HL-60 (cell line): ENCODE measurements at regions not wholly inside any gene's neighbourhood (a gene's known extent, or its start where the extent isn't known, plus 50 kb on each side); places are given as distances from the start of the nearest gene placed in this dataset.

ENCODE experiments used
- DNase-seq, 2 experiments: peaks; one replicate each; pipeline ENCODE4 v3.0.0-alpha.2; 2010 to 2020; ENCODE audit warnings: low read depth in 1 of 2, low spot score in 1 of 2
- H3K27ac ChIP-seq: fragments of 250-450 bp; sonication (Bioruptor Pico); replicated peaks from 2 replicates; pipeline ENCODE4 v1.5.1; 2020; ENCODE audit warnings: mild to moderate bottlenecking, moderate library complexity
- H3K27me3 ChIP-seq: fragments of 250-450 bp; sonication (Bioruptor Pico); 2 replicates; pipeline ENCODE4 v1.5.1; 2021; ENCODE audit warnings: mild to moderate bottlenecking, moderate library complexity; ENCODE audit not compliant: insufficient read depth, poor library complexity, severe bottlenecking
- H3K4me3 ChIP-seq: replicated peaks from 2 replicates; pipeline ENCODE4 v1.5.1; 2011; ENCODE audit warnings: mild to moderate bottlenecking, control low read depth, low read length; ENCODE audit not compliant: insufficient read depth
- CTCF ChIP-seq: IDR thresholded peaks from one replicate; pipeline ENCODE4 v1.5.1; 2011; ENCODE audit warnings: low read length, control low read depth, inconsistent platforms; ENCODE audit not compliant: insufficient read depth
- GABPA ChIP-seq: IDR thresholded peaks from 2 replicates; pipeline ENCODE4 v1.6.1; 2012; ENCODE audit warnings: low read depth
- POLR2AphosphoS5 ChIP-seq: IDR thresholded peaks from 2 replicates; pipeline ENCODE4 v1.6.1; 2012; ENCODE audit warnings: low read depth
- REST ChIP-seq: IDR thresholded peaks from 2 replicates; pipeline ENCODE4 v1.6.1; 2012; ENCODE audit warnings: low read depth; ENCODE audit not compliant: insufficient replicate concordance
- SPI1 ChIP-seq: IDR thresholded peaks from 2 replicates; pipeline ENCODE4 v1.6.1; 2012; ENCODE audit warnings: low read depth, mild to moderate bottlenecking, borderline replicate concordance

GRCh38 chrX:39839371-39839770 is 258.4 kb downstream of the BCOR start:
- TF ChIP-seq POLR2AphosphoS5 (no peak), GABPA (no peak), REST (no peak), SPI1 (no peak), CTCF (no peak)
- no peak for DNase-seq
- no peak overlapping the region for H3K4me3 ChIP-seq
- no peak overlapping the region for H3K27ac ChIP-seq
- no peaks in the 10 kb centered on the region for H3K27me3 ChIP-seq

- Histone ChIP-seq H3K27me3 (no peaks in the 10 kb centered on the region), H3K4me3 (no peak overlapping the region), H3K27ac (no peak overlapping the region)
- TF ChIP-seq GABPA (no peak), POLR2AphosphoS5 (no peak), SPI1 (no peak), REST (no peak), CTCF (no peak)
- no peak for DNase-seq
Measured at GRCh38 chrX:39840133-39840532, 257.6 kb downstream of the BCOR start.

- TF ChIP-seq POLR2AphosphoS5, result no peak
- TF ChIP-seq GABPA, result no peak
- no peak for TF ChIP-seq REST
- no peak for TF ChIP-seq CTCF
- no peak for TF ChIP-seq SPI1
- Histone ChIP-seq H3K27me3 (no peaks in the 10 kb centered on the region), H3K4me3 (no peak overlapping the region), H3K27ac (no peak overlapping the region)
- DNase-seq, result no peak
Measured at GRCh38 chrX:39840581-39841093, 257.1 kb downstream of the BCOR start.
